GM19043 (cell line): ENCODE measurements at regions not wholly inside any gene's neighbourhood (a gene's known extent, or its start where the extent isn't known, plus 50 kb on each side); places are given as distances from the start of the nearest gene placed in this dataset.
"Not testable (repeated sequence)": the region's sequence is repeated elsewhere in the genome, so short reads cannot be mapped to it uniquely, and the experiment has no call there.

ENCODE experiments used
- ATAC-seq: cut with Tn5 transposase; IDR thresholded peaks from one replicate; pipeline ENCODE4 v1.9.1; 2021; ENCODE audit warnings: low read depth; ENCODE audit not compliant: unreplicated experiment

- ATAC-seq: no peak
Observed at GRCh38 chr12:68422159-68422558, 90.0 kb upstream of the MDM1 start.

GRCh38 chr12:68422956-68423574 is 90.9 kb upstream of the MDM1 start:
- ATAC-seq: no peak

GRCh38 chr12:68425998-68426397 is 93.8 kb upstream of the MDM1 start:
- ATAC-seq: no peak

GRCh38 chr12:68428211-68428610 is 96.0 kb upstream of the MDM1 start:
- ATAC-seq: no peak

- no peak for ATAC-seq
Observed at GRCh38 chr12:68428724-68429501, 96.8 kb upstream of the MDM1 start.

GRCh38 chr12:68429696-68430095 is 97.5 kb upstream of the MDM1 start:
- no peak for ATAC-seq

- ATAC-seq: no peak
Observed at GRCh38 chr12:68431786-68432185, 99.6 kb upstream of the MDM1 start.

- ATAC-seq: no peak
Observed at GRCh38 chr12:68432622-68433021, 100.5 kb upstream of the MDM1 start.

- no peak for ATAC-seq
Observed at GRCh38 chr12:68434391-68435298, 102.5 kb upstream of the MDM1 start.

GRCh38 chr12:68435299-68435637 is 103.1 kb upstream of the MDM1 start:
- no peak for ATAC-seq

- ATAC-seq: no peak
Observed at GRCh38 chr12:68435816-68436215, 103.7 kb upstream of the MDM1 start.

- ATAC-seq: no peak
Observed at GRCh38 chr12:68438601-68439000, 106.4 kb upstream of the MDM1 start.

- ATAC-seq: no peak
Observed at GRCh38 chr12:68439368-68440045, 107.3 kb upstream of the MDM1 start.

- no peak for ATAC-seq
Observed at GRCh38 chr12:68440068-68440581, 108.0 kb upstream of the MDM1 start.

GRCh38 chr12:68441167-68441566 is 109.0 kb upstream of the MDM1 start:
- no peak for ATAC-seq

- ATAC-seq: not testable (repeated sequence)
Observed at GRCh38 chr12:68442353-68442972, 110.3 kb upstream of the MDM1 start.

- not testable (repeated sequence) for ATAC-seq
Observed at GRCh38 chr12:68443695-68444094, 111.5 kb upstream of the MDM1 start.

GRCh38 chr12:68445824-68446223 is 113.7 kb upstream of the MDM1 start:
- ATAC-seq: no peak

GRCh38 chr12:68446384-68446783 is 114.2 kb upstream of the MDM1 start:
- ATAC-seq: no peak
